ENCODE measurements at regions not wholly inside any gene's neighbourhood (a gene's known extent, or its start where the extent isn't known, plus 50 kb on each side); places are given as distances from the start of the nearest gene placed in this dataset.

GRCh38 chr7:115116773-115117715, 195.2 kb downstream of the MDFIC start:
- no peak for DNase-seq

- no peak for DNase-seq
These were observed 191.9 kb downstream of the MDFIC start for GRCh38 chr7:115113776-115114175.

- no peak for DNase-seq
These were observed 191.2 kb downstream of the MDFIC start for GRCh38 chr7:115113131-115113530.

- DNase-seq: no peak
These were observed 188.6 kb downstream of the MDFIC start for GRCh38 chr7:115110523-115110922.

- no peak for DNase-seq
These were observed 184.4 kb downstream of the MDFIC start for GRCh38 chr7:115106316-115106715.

- no peak for DNase-seq
These were observed 180.8 kb downstream of the MDFIC start for GRCh38 chr7:115102738-115103137.

- DNase-seq: no peak
These were observed 179.3 kb downstream of the MDFIC start for GRCh38 chr7:115101199-115101598.

- DNase-seq: no peak
These were observed 178.0 kb downstream of the MDFIC start for GRCh38 chr7:115099906-115100305.

GRCh38 chr7:115097175-115097671, 175.3 kb downstream of the MDFIC start:
- no peak for DNase-seq

- DNase-seq: no peak
These were observed 174.4 kb downstream of the MDFIC start for GRCh38 chr7:115096262-115096661.

GRCh38 chr7:115094163-115094562, 172.3 kb downstream of the MDFIC start:
- no peak for DNase-seq

- no peak for DNase-seq
These were observed 167.0 kb downstream of the MDFIC start for GRCh38 chr7:115088893-115089292.

GRCh38 chr7:115087437-115087836, 165.5 kb downstream of the MDFIC start:
- DNase-seq: no peak

- DNase-seq: no peak
These were observed 164.4 kb downstream of the MDFIC start for GRCh38 chr7:115086146-115086841.

GRCh38 chr7:115085421-115085820, 163.5 kb downstream of the MDFIC start:
- no peak for DNase-seq

GRCh38 chr7:115083935-115084334, 162.0 kb downstream of the MDFIC start:
- DNase-seq: no peak

- no peak for DNase-seq
These were observed 159.9 kb downstream of the MDFIC start for GRCh38 chr7:115081772-115082171.

- DNase-seq: no peak
These were observed 157.0 kb downstream of the MDFIC start for GRCh38 chr7:115078851-115079250.

- DNase-seq: no peak
These were observed 156.5 kb downstream of the MDFIC start for GRCh38 chr7:115078386-115078785.

GRCh38 chr7:115070311-115070710, 148.4 kb downstream of the MDFIC start:
- DNase-seq: no peak

Measured in hematopoietic multipotent progenitor cell treated with erythropoietin and hydrocortisone succinate and interleukin-3 and kit ligand, for 6 days (in vitro differentiated cells).